COLO668 (cell line): ENCODE measurements at regions not wholly inside any gene's neighbourhood (a gene's known extent, or its start where the extent isn't known, plus 50 kb on each side); places are given as distances from the start of the nearest gene placed in this dataset.

Experiments
- DNase-seq: peaks from one replicate; lab custom pipeline; 2025; ENCODE audit not compliant: unreplicated experiment; lab: John Stamatoyannopoulos, UW

DNA sequence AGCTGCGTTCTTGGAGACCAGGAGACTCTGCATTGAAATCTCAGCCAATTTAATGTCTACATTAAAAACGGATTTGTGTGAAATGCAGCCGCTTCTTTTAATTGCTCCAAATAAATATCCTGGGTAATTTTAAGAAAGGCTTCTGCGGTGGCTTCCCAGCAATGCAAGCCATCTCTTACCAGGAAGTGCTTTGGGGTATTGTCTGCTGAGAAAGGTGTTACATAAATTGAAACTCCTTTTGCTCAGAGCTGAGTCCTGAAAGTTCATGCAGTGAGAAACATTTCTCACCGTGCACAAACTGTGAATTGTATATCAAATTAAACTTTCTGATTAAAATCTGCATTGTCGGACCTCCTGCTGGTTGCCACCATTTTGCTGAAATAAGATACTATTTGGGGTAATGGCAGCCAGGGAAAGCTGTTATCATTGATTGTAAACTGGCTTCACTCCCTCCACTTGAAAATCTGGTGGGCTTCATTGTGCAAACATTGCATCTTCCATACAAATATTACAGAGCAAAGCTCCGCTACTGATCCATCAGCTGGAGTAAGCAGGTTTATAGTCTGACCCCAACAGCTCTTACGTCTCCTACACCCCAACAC is 59.5 kb downstream of the ZIC5 start:
- no peak for DNase-seq

DNA sequence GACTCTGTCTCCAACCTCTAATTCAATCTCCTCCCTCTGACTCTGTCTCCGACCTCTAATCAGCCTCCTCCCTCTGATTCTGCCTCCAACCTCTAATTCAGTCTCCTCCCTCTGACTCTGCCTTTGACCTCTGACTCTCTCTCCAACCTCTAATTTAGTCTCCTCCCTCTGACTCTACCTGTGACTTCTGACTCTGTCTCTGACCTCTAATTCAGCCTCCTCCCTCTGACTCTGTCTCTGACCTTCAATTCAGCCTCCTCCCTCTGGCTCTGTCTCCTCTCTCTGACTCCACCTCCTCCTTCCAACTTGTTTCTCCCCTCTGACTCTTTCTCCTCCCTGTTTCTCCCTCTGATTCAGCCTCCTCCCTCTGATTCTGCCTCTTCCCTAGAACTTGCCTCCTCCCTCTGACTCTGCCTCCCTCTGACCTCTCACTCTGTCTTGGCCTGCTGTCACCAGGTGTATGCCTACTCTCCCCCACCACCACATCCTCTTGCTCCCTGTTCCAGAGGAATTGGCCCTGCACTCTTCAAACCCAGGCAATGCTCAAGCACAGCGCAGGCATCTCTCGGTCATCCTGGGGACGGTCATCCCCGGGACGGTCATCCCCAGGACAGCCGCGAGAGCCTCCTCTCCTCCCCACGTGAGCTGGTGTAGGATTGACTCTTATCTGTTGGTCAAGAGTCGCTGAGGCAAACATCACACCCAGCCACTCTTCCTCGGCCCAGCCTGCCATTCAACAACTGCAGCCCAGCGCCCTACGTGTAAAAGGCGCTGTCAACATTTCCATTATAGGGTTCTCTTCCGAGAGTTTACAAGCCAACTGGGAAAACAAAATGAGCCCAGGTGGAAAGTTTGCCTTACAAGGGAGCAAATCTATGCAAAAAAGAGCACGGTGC is 60.2 kb downstream of the ZIC5 start:
- peak; percentile 48 for DNase-seq

DNA sequence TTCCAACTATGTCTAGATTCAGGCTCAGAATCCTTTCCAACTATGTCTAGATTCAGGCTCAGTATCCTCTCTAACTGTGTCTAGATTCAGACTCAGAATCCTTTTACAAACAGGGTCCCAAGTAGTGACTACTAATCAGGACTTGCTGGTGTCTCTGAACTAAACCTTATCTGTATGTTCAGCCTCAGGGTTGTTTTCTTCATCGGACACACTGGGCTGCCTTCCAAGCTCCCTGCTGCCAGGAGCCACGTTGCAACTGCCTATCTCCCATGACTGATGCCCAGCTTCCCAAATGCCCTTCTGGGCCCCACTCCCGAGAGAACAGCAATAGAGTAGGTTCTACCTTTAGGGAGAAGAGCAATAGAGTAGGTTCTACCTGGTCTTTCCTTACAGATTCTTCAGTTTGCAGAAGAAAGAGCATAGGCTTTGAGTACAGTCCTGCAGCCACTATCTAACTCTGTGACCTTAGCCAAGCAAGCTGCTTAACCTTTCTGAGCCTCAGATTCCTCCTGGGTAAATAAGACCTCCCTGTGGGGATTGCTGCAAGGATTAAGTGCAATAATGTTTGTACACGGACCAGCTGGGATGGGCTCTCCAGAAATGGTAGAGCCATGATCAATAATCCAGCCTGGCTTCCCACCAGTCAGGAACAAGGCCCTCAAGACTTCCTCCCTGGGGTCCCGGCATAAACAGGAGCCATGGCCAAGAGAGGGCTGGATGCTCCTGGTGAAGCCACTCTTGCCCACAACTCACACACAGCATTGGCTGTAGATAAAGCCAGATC is 61.5 kb downstream of the ZIC5 start:
- no peak for DNase-seq

DNA sequence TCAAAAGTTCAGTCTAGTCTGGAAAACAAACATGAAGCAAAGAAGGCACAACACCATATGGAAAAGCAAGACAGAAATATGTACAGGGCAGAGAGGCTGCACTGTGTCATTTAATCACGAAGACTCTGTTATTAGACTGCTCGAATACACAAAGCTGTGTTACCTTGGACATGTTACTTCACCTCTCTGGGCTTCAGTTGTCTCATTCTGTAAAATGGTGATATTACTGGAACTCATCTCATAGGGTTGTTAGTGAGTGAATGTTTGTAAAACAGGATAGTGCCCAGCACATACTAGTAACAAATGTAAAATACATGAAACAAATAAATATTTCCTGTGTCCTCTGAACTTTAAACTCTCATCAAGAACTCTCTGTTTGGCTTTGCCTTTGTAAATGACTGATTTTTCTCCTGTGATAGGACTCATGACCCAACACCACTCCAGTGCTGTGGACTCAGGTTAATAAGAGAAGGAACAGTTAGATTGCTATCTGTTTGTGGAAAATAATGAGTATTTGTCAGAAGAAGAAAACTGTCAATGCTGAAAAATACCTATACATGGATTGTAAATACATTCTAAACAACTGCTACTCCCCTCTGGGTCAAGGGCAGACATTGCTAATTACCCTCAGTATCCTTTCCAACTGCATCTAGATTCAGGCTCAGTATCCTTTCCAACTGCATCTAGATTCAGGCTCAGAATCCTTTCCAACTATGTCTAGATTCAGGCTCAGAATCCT is 62.3 kb downstream of the ZIC5 start:
- no peak for DNase-seq

DNA sequence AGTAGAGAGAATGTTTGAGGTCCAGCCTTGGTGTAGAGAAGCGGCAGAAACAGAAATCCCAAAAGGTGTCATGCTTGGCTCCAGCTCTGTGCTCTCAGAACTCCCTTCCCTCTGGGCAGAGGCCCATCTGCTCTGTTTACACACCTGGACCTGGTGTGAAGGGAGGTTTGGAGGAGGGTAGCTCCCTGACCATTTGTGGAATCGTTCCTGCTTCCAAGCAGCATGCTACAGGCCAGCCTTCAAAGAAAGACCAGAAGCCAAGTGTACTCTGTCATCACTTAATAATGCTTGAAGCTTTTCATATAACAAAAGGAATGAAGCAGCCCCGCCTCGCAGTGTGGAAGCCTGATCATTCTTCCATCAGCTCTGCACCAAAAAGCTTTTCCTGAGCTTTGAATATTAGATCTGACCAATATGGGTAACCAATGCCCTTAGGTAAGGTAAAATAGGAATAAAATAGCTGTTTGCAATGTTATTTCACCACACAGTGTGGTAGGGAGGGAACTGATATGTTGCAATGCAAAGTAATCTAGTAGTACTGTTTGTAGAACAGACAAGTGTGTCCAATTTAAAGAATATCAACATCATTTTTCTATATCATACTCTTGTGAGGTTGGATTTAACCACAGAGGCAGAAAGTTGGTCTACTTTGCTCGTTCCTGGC is 63.3 kb downstream of the ZIC5 start:
- DNase-seq = peak; percentile 89

DNA sequence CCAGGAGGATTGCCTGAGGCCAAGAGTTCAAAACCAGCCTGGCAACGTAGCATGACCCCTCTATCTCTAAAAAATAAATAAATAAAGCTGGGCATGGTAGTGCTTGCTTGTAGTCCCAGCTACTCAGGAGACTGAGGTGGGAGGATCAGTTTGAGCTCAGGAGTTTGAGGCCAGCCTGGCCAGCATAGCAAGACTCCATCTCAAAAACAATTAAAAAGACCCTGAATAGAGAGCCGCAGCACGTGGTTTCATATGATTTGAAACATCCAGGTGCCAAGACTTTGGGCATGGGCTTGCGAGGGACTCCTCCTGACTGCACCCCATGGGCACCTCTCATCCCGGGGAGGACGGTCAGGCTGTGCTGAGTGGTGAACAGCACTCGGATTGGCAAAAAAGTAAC is 63.9 kb downstream of the ZIC5 start:
- DNase-seq = no peak

DNA sequence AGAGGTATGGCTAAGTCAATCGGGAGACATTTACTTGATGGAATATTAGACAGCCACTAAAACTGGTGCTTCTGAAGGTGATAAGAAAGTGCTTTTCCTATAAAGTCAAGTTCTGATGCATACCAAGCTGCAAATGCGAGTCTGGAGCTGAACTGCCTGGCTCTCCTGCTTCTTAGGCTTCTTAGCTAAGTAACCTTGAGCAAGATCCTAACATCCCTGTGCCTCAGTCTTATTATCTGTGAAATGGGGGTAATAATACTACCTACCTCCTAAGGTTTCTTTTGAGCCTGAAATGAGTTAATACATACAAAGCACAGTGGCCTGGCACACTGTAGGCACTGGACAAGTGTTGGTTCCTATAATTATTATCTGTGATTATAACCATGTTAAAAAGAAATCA is 64.5 kb downstream of the ZIC5 start:
- DNase-seq = no peak

DNA sequence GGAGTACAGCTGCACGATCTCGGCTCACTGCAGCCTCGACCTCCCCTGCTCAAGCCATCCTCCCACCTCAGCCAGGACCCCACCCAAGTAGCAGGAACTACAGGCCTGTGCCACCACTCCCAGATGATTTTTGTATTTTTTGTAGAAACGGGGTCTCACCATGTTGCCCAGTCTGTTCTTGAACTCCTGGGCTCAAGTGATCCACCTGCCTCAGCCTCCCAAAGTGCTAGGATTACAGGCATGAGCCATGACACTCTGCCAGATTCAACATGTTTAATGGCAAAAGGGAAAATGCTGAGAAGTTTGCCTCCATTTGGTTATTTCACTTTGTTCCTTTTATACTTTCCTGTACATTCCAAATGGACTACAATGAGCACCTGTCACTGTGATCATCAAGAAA is 65.8 kb downstream of the ZIC5 start:
- no peak for DNase-seq

DNA sequence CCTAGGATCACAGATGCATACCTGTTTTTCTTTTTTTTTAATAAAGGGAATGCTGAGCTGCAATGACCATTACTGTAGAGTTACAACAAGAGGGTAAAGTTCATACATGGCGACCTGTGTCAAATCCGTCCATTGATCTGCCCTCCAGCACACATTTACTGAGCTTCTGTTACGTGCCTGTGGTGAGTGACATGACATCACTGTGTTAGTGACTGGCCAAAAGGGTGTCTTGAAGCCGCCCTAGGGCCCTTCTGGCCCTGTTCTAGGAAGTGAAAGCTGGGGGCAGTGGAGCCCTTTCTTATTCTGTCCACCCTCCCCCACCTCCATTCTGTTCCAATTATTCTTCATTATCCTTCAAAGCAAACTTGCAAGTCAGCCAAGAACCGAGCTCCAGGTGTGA is 66.3 kb downstream of the ZIC5 start:
- no peak for DNase-seq

DNA sequence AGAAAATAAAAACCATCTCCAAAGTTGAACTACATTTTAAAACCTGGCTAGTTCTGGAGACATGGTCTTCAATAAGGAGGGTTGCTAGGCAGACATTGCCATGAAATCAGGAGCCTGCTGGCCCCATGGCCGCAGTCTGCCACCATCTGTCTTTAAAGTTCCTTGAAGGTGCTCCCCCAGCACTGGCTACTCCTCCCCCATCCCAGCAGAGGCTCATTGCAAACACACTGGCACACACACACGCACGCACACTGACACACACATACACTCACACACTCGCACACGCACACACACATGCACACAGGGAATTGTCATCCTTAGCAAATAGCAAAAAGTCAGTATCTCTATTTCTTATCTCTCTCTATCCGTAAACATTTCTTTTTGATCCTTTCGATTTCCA is 68.4 kb downstream of the ZIC5 start:
- DNase-seq = no peak

DNA sequence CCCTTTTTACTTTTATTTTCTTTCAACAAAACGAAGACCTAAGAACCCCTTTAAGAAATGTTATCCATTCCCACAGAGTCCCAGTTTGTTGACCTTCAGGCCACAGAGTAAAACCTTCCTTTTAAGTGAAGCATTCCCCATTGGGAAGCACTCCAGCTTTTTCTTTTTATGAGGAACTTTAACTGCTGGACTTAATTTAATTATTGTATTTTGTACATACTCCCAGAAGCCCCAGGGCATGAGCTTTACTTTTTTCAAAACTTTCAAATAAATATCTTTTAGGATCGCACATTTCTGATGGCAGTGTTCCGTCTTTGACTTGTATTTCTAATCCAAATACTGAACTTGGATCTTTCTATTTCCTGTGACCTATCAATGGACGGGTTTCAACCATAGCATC is 68.9 kb downstream of the ZIC5 start:
- no peak for DNase-seq

DNA sequence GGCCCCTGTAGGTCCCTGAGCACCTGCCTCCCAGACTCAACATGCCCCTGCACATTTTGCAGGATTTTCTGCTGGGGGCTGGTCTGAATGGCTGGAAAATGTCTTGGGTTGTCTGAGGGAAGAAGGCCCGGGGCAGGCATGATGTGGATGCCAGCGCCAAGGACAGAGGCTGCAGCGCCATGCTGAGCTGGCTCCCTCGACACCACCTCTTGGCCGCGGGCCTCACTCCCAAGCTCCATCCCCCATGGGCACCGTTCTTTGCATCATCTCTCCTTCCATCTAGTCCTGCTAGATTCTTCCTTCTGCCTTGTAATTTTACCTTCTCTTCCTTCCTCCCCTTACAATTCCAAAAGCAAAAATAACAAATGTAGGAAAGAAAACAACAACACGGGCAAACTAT is 70.6 kb downstream of the ZIC5 start:
- DNase-seq = no peak

DNA sequence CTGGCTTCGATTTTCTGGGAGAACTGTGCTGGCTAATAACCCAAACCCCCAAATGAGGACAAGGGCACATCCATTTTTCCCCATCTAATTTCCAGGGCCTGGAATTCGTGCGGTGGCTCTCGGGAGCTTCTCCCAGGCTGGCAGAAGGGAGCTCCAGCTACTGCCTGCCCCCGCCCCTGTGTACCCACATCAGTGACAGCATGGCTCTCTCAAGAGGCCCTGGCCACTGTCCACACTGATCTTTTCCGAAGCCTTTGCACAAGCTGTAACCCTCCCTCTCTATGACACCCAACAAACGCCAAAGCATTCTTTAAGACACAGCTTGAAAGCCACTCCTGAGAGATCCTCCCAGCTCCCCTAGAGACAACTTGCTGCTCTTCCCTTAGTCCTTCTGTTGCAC is 73.1 kb downstream of the ZIC5 start:
- DNase-seq = no peak

DNA sequence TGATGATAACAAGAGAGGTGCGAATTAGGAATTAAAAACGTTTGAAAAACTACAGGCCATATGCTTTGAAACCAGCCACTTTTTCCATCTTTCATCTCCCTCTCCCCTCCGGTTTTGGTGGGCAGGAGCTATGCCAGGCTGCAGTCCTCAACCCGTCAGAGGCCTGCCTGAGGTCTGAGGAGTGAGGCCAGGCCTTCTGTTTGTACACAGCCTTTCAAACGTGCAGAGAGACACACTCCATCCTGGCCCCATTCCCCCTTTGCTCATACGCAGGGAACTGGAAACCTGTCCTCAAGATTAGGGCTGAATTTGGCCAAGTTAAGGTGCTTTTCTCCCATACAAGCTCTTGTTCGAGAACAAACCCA is 74.5 kb downstream of the ZIC5 start:
- no peak for DNase-seq

DNA sequence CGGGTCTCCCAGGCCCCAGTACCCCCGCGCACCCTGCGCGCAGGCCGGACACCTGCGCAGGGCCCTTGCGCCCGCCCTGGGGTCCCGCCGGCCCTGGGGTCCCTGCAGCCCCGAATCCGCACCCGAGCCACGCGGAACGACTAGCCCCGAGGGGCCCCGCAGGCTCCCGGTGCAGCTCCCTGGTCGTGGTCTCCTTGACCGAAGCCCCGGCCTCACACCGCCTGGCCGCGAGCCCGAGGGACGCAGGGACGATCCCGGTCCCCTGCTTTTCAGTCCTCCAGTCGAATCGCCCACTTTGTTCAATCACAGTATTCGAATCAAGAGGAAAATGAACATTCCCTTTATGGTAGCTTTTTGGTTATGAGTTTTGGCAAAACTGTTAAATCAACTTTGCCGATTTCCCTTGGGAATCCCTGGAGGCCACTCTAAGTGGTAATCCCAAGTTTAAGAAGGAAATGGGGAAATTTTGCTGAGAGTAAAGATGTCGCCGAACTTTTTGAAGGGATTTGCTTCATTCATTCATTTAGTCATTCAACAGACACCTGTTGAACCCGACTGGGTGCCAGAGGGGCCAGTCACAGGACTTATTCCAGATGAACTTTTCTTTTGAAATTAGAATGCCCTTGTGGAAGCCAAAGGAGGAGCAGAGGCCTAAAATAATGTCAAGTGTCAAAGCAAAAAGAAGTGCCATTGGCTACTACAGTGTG is 75.0 kb downstream of the ZIC5 start:
- DNase-seq = no peak

DNA sequence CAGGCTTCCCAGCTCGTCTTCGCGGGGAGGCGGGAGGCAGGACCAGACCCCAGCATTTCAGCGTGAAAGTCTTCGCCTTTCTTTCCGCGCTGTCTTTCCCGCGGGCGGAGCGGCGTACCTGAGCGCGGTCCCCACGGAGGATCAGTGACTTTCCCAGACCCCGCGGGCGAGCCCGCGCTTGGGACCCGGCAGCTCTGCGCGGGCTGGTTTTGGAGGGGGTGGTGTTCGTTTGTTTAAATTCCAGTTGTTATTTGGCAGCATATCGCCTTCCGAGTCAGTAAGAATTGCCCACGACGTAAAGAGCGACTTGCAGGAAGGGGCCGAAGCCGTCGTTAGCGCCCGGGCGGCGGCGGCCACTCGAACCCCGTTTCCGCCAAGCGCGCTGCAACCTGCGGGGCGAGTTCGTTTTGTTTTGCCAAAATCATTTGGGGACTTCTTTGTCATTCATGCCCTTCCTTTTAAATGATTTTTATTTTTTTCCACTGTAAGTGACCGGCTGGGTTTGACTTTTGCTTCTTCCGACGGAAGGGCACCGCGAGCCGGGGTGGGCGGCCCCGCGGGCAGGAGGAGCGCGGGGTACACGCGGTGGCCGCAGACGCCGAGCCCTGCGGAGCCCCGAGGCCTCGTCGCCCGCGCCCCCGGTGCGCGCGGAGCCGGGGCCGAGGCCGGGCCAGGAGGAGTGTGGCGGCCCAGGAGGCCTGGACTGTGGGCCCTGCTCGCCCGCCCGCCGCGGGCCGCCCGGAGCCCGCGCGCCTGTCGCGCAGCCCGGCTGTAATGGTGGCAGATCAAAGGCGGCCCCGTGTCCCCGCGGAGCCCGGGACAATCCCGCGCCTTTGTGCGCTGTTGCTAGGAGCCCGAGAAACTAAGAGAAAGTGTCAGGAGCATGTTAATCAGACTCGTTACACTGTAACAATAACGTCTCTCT is 75.9 kb downstream of the ZIC5 start:
- DNase-seq = peak; percentile 63

DNA sequence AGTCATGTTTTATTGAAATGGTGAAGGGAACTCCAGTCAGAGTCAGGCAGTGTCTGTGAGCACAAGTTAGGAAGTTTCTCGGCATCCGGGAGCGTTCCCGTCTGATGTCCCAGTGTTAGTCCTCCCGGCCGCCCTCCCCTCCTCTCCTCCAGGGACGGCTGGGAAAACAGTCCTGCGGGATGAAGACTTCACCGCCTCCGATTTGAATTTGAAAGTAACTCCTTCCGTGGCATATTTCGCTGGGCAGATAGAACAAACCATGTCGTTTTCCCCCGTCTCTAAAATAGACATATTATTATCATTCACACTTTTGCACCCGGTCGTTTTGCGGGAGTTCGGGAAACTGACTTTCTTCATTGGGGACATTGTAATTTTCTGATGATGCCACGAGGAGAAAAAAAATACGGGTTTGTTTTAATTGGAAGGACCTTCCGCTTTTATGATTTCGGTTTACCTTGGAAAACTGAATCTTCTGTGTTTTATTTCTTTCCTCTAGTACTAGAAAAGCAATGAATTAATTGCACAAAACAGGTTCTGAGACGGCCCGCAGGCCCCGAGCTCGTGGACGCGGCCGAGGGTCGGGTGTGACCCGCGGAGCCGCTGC is 76.6 kb downstream of the ZIC5 start:
- peak; percentile 65 for DNase-seq

DNA sequence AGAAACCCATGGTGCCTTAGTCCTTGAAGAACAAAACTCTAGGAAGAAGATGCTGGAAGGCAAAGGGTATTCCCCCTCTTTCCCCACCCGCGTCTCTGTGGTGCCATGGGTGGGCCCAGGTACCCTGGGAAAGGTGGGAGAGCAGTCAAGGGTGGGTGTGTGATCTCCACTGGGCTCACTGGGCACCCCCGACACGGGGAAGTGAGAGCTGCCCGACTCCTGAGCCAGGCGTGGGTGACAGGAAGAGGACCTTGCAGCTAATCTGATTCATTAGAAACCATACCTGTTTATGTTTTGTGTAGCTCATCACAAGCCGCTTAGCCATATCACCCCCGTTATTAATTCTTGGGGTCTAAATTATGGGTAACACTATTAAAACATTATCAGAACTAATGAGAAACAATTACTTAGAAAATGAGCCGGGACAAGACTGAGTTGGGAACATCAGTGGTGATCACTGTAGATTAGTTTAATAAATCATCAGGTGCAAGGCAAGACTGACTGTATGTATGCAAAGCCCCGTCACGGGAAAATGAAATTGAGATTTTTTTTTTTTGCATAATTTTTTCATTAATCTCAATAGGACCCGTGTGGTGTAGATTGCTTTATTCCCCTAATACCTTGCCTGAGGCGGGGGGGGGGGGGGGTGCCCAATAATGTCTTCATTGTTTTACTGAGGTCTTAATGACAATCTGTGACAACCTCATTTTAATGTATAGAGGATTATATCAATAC is 77.3 kb downstream of the ZIC5 start:
- no peak for DNase-seq
